ENCODE measurements at regions not wholly inside any gene's neighbourhood (a gene's known extent, or its start where the extent isn't known, plus 50 kb on each side); places are given as distances from the start of the nearest gene placed in this dataset.

GRCh38 chr14:97594306-97594705 is 797.1 kb downstream of the VRK1 start:
- Histone ChIP-seq H3K27me3 (ENCODE audit: control insufficient read depth, insufficient read depth, low read length) (no peaks in the 10 kb centered on the region), H3K4me3 (ENCODE audit: low read length in 3 of 3) (no peak overlapping the region), H3K4me1 (ENCODE audit: control insufficient read depth in 2 of 3, insufficient read depth in 2 of 3, low read depth in 1 of 3, low read length in 3 of 3) (no peaks in the 10 kb centered on the region), H3K9ac (ENCODE audit: low read length in 3 of 3) (no peak overlapping the region), H3K27ac (ENCODE audit: low read depth in 2 of 2, low read length in 2 of 2) (no peak overlapping the region), H3K9me3 (ENCODE audit: control insufficient read depth in 2 of 3, insufficient read depth in 1 of 3, low read length in 3 of 3) (no peaks in the 10 kb centered on the region), H3K36me3 (ENCODE audit: control insufficient read depth in 2 of 3, insufficient read depth in 3 of 3, low read length in 3 of 3) (no peaks in the 10 kb centered on the region)
- no peak for TF ChIP-seq CTCF (IDR thresholded peaks at IDR 0.05; ENCODE audit: borderline replicate concordance, extremely low read depth, insufficient read depth)
- intact Hi-C loops (cut with DNase I): no loop called here
- FAIRE-seq (no peak), DNase-seq (no peak)

DNA sequence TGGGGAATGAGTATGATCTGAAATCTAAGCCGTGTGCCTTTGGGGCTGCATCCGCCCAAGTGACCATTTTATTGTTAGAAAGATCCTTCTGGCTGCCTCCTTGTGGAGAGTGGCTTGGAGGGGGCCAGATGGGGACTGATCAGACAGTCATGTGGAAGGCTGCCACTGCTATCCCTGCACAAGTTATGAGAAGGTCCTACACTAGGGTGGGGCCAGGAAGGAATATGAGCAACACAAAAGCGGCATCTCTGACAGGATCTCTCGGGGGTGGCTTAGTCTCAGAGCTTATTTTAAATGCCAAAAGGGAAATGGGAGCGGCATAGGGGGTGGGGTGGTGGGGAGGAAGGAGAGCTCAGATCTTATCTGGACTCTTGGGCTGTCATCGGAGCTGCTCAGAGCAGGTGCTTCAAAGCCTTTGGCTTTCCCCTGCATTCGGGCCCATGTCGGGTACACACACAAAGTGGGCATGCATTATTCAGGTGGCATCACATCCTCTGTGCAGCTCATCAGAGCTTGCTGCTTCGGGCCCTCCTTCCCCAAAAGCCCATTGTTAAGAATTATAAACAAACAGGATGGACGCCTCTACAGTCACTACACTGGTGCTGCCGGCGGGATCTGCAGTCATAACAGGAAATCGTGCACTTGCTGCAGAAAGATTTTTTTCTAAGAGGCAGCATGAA is 805.4 kb downstream of the VRK1 start:
- H3K9me3 ChIP-seq (ENCODE audit: control insufficient read depth in 2 of 3, insufficient read depth in 1 of 3, low read length in 3 of 3): peaks cover 0 to 2% (median 0%) of the 10 kb centered on the region in 3 donors
- no peak overlapping the region for H3K9ac ChIP-seq (ENCODE audit: low read length in 3 of 3)
- no peaks in the 10 kb centered on the region for H3K27me3 ChIP-seq (ENCODE audit: control insufficient read depth, insufficient read depth, low read length)
- peak in 1 of 5 donors; percentile 57 for DNase-seq
- no peaks in the 10 kb centered on the region for H3K36me3 ChIP-seq (ENCODE audit: control insufficient read depth in 2 of 3, insufficient read depth in 3 of 3, low read length in 3 of 3)
- no peak overlapping the region for H3K27ac ChIP-seq (ENCODE audit: low read depth in 2 of 2, low read length in 2 of 2)
- intact Hi-C loops (cut with DNase I): no loop called here
- no peak for FAIRE-seq
- TF ChIP-seq CTCF (IDR thresholded peaks at IDR 0.05; ENCODE audit: borderline replicate concordance, extremely low read depth, insufficient read depth): no peak
- H3K4me3 ChIP-seq (ENCODE audit: low read length in 3 of 3): no peak overlapping the region
- H3K4me1 ChIP-seq (ENCODE audit: control insufficient read depth in 2 of 3, insufficient read depth in 2 of 3, low read depth in 1 of 3, low read length in 3 of 3): no peaks in the 10 kb centered on the region

- no peak for TF ChIP-seq CTCF (IDR thresholded peaks at IDR 0.05; ENCODE audit: borderline replicate concordance, extremely low read depth, insufficient read depth)
Observed at GRCh38 chr14:97603201-97603600, 806.0 kb downstream of the VRK1 start.

DNA sequence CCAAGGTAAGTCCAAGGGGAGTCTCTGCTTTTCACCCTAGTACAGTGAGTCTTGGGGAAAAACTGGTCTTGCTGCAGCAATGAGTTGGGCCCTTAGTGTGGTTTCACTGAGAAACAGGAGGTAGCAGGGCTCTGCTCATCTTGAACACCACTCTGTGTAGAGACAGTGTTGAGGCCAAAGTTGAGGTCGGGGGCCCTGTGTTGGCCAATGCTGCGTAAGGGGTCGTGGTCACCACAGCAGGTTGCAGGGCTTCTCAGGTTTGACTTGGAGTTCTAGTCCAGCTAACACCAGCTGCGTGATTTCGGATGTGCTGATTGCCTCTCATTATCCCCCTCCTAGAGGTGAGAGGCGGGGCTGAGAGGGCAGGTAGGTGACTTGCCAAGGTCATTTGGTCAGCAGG is 807.5 kb downstream of the VRK1 start:
- Histone ChIP-seq H3K27me3 (ENCODE audit: control insufficient read depth, insufficient read depth, low read length) (no peaks in the 10 kb centered on the region), H3K27ac (ENCODE audit: low read depth in 2 of 2, low read length in 2 of 2) (no peak overlapping the region), H3K9me3 (ENCODE audit: control insufficient read depth in 2 of 3, insufficient read depth in 1 of 3, low read length in 3 of 3) (peaks cover 0 to 2% (median 0%) of the 10 kb centered on the region in 3 donors), H3K36me3 (ENCODE audit: control insufficient read depth in 2 of 3, insufficient read depth in 3 of 3, low read length in 3 of 3) (no peaks in the 10 kb centered on the region), H3K4me3 (ENCODE audit: low read length in 3 of 3) (no peak overlapping the region), H3K9ac (ENCODE audit: low read length in 3 of 3) (no peak overlapping the region), H3K4me1 (ENCODE audit: control insufficient read depth in 2 of 3, insufficient read depth in 2 of 3, low read depth in 1 of 3, low read length in 3 of 3) (no peaks in the 10 kb centered on the region)
- FAIRE-seq (no peak), DNase-seq (no peak)
- intact Hi-C loops (cut with DNase I): no loop called here
- no peak for TF ChIP-seq CTCF (IDR thresholded peaks at IDR 0.05; ENCODE audit: borderline replicate concordance, extremely low read depth, insufficient read depth)

More at GRCh38 chr14:97603201-97603600, 806.0 kb downstream of the VRK1 start:
- Histone ChIP-seq H3K9me3 (ENCODE audit: control insufficient read depth in 2 of 3, insufficient read depth in 1 of 3, low read length in 3 of 3) (peaks cover 0 to 2% (median 0%) of the 10 kb centered on the region in 3 donors), H3K4me3 (ENCODE audit: low read length in 3 of 3) (no peak overlapping the region), H3K36me3 (ENCODE audit: control insufficient read depth in 2 of 3, insufficient read depth in 3 of 3, low read length in 3 of 3) (no peaks in the 10 kb centered on the region), H3K27me3 (ENCODE audit: control insufficient read depth, insufficient read depth, low read length) (no peaks in the 10 kb centered on the region), H3K9ac (ENCODE audit: low read length in 3 of 3) (no peak overlapping the region), H3K4me1 (ENCODE audit: control insufficient read depth in 2 of 3, insufficient read depth in 2 of 3, low read depth in 1 of 3, low read length in 3 of 3) (no peaks in the 10 kb centered on the region), H3K27ac (ENCODE audit: low read depth in 2 of 2, low read length in 2 of 2) (no peak overlapping the region)
- intact Hi-C loops (cut with DNase I): no loop called here
- DNase-seq (no peak), FAIRE-seq (no peak)

Data from kidney (tissue), 13 donors.